Neural progenitor cell (in vitro differentiated cells): ENCODE measurements at regions not wholly inside any gene's neighbourhood (a gene's known extent, or its start where the extent isn't known, plus 50 kb on each side); places are given as distances from the start of the nearest gene placed in this dataset.
"Not testable (repeated sequence)": the region's sequence is repeated elsewhere in the genome, so short reads cannot be mapped to it uniquely, and the experiment has no call there.

Experiments used
- DNase-seq: peaks from one replicate; pipeline ENCODE4 v3.0.0-alpha.2; 2016; ENCODE audit warnings: low spot score
- H2AFZ ChIP-seq: fragments of 200-600 bp; sonication (generic); replicated peaks from 2 replicates; pipeline ENCODE4 v1.6.1; 2016; ENCODE audit warnings: antibody characterized with exemption
- H3F3A ChIP-seq: fragments of 200-600 bp; sonication (generic); 2 replicates; pipeline ENCODE4 v1.6.1; 2016; ENCODE audit warnings: antibody characterized with exemption, low read depth
- H3K27ac ChIP-seq: fragments of 200-600 bp; sonication (generic); 2 replicates; pipeline ENCODE4 v1.5.1; 2016; ENCODE audit warnings: mild to moderate bottlenecking
- H3K27me3 ChIP-seq: fragments of 200-600 bp; sonication (generic); 2 replicates; pipeline ENCODE4 v1.6.1; 2016; ENCODE audit warnings: mild to moderate bottlenecking, moderate library complexity
- H3K36me3 ChIP-seq: fragments of 200-600 bp; sonication (generic); 2 replicates; pipeline ENCODE4 v1.5.1; 2016
- H3K4me1 ChIP-seq: fragments of 200-600 bp; sonication (generic); 2 replicates; pipeline ENCODE4 v1.6.1; 2016; ENCODE audit warnings: mixed run types
- H3K4me2 ChIP-seq: fragments of 200-600 bp; sonication (generic); 2 replicates; pipeline ENCODE4 v1.6.1; 2016
- H3K4me3 ChIP-seq: fragments of 200-600 bp; sonication (generic); 2 replicates; pipeline ENCODE4 v1.5.1; 2016
- H3K79me2 ChIP-seq: fragments of 200-600 bp; sonication (generic); 2 replicates; pipeline ENCODE4 v1.6.1; 2016; ENCODE audit warnings: low read depth
- H3K9ac ChIP-seq: fragments of 200-600 bp; sonication (generic); 2 replicates; pipeline ENCODE4 v1.6.1; 2016
- H3K9me3 ChIP-seq: fragments of 200-600 bp; sonication (generic); 2 replicates; pipeline ENCODE4 v1.5.1; 2016; ENCODE audit warnings: low read depth
- H4K20me1 ChIP-seq: fragments of 200-600 bp; sonication (generic); 2 replicates; pipeline ENCODE4 v1.6.1; 2016; ENCODE audit warnings: low read depth
- H3K27ac Mint-ChIP-seq: 3 replicates; pipeline ENCODE4 v1.8.0; 2021; ENCODE audit warnings: mixed read lengths
- H3K27me3 Mint-ChIP-seq: 2 replicates; pipeline ENCODE4 v1.8.0; 2022; ENCODE audit warnings: low read depth, mild to moderate bottlenecking, inconsistent platforms, moderate library complexity, mixed read lengths; ENCODE audit not compliant: insufficient read depth
- H3K36me3 Mint-ChIP-seq: 3 replicates; pipeline ENCODE4 v1.8.0; 2021; ENCODE audit warnings: mixed read lengths
- H3K4me1 Mint-ChIP-seq: 3 replicates; pipeline ENCODE4 v1.8.0; 2021; ENCODE audit warnings: mixed read lengths
- H3K4me3 Mint-ChIP-seq: 3 replicates; pipeline ENCODE4 v1.8.0; 2021; ENCODE audit warnings: mild to moderate bottlenecking, moderate library complexity, mixed read lengths
- H3K9me3 Mint-ChIP-seq: 3 replicates; pipeline ENCODE4 v1.8.0; 2020; ENCODE audit warnings: mixed read lengths
- CTCF ChIP-seq: fragments of 200-600 bp; sonication (generic); IDR thresholded peaks from 2 replicates; pipeline ENCODE4 v1.5.1; 2017; ENCODE audit warnings: antibody characterized with exemption, mild to moderate bottlenecking
- EZH2 ChIP-seq: fragments of 200-600 bp; sonication (generic); IDR thresholded peaks from 2 replicates; pipeline ENCODE4 v1.6.1; 2017; ENCODE audit warnings: antibody characterized with exemption, mild to moderate bottlenecking, moderate library complexity
- EZH2phosphoT487 ChIP-seq: fragments of 200-600 bp; sonication (generic); IDR thresholded peaks from 2 replicates; pipeline ENCODE4 v1.6.1; 2017; ENCODE audit warnings: antibody characterized with exemption

GRCh38 chr14:101257551-101257950 is 303.7 kb upstream of the DIO3 start:
- TF ChIP-seq EZH2 (no peak), CTCF (no peak), EZH2phosphoT487 (no peak)
- no peak for DNase-seq
- no peaks in the 10 kb centered on the region for H3K36me3 Mint-ChIP-seq
- no peaks in the 10 kb centered on the region for H3K4me1 ChIP-seq
- H3K36me3 ChIP-seq, result no peaks in the 10 kb centered on the region
- no peaks in the 10 kb centered on the region for H3K79me2 ChIP-seq
- H3K9me3 Mint-ChIP-seq, result peaks cover 2% of the 10 kb centered on the region
- no peak overlapping the region for H3K27ac Mint-ChIP-seq
- H3K4me1 Mint-ChIP-seq, result no peaks in the 10 kb centered on the region
- H3K27ac ChIP-seq, result no peak overlapping the region
- H3K9me3 ChIP-seq, result no peaks in the 10 kb centered on the region
- H2AFZ ChIP-seq, result no peak overlapping the region
- no peaks in the 10 kb centered on the region for H3K27me3 ChIP-seq
- H3K4me2 ChIP-seq, result no peak overlapping the region
- no peak overlapping the region for H3K4me3 ChIP-seq
- no peaks in the 10 kb centered on the region for H3F3A ChIP-seq
- H3K27me3 Mint-ChIP-seq, result peaks cover 4% of the 10 kb centered on the region
- no peak overlapping the region for H3K9ac ChIP-seq
- no peak overlapping the region for H3K4me3 Mint-ChIP-seq
- H4K20me1 ChIP-seq, result no peaks in the 10 kb centered on the region

GRCh38 chr14:101259748-101260147 is 301.5 kb upstream of the DIO3 start:
- H3K36me3 ChIP-seq, result no peaks in the 10 kb centered on the region
- TF ChIP-seq EZH2 (no peak), CTCF (no peak), EZH2phosphoT487 (no peak)
- Mint-ChIP-seq H3K4me1 (no peaks in the 10 kb centered on the region), H3K36me3 (no peaks in the 10 kb centered on the region), H3K27ac (no peak overlapping the region), H3K4me3 (no peak overlapping the region), H3K9me3 (peaks cover 7% of the 10 kb centered on the region), H3K27me3 (peaks cover 2% of the 10 kb centered on the region)
- H3K4me2 ChIP-seq, result no peak overlapping the region
- H3K4me3 ChIP-seq, result no peak overlapping the region
- no peaks in the 10 kb centered on the region for H3K27me3 ChIP-seq
- H3K4me1 ChIP-seq, result no peaks in the 10 kb centered on the region
- H3F3A ChIP-seq, result no peaks in the 10 kb centered on the region
- H4K20me1 ChIP-seq, result no peaks in the 10 kb centered on the region
- no peak for DNase-seq
- H2AFZ ChIP-seq, result no peak overlapping the region
- no peaks in the 10 kb centered on the region for H3K79me2 ChIP-seq
- no peaks in the 10 kb centered on the region for H3K9me3 ChIP-seq
- no peak overlapping the region for H3K9ac ChIP-seq
- H3K27ac ChIP-seq, result no peak overlapping the region

DNA sequence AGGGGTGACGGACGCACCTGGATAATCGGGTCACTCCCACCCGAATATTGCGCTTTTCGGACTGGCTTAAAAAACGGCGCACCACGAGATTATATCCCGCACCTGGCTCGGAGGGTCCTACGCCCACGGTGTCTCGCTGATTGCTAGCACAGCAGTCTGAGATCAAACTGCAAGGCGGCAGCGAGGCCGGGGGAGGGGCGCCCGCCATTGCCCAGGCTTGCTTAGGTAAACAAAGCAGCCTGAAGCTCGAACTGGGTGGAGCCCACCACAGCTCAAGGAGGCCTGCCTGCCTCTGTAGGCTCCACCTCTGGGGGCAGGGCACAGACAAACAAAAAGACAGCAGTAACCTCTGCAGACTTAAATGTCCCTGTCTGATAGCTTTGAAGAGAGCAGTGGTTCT is 294.9 kb upstream of the DIO3 start:
- not testable (repeated sequence) for H3K4me1 ChIP-seq, H3K9me3 ChIP-seq, H3K4me2 ChIP-seq, H3F3A ChIP-seq, H3K9ac ChIP-seq, H3K27ac Mint-ChIP-seq, H3K27me3 Mint-ChIP-seq, H3K36me3 Mint-ChIP-seq, DNase-seq, H3K4me1 Mint-ChIP-seq, H4K20me1 ChIP-seq, H3K4me3 ChIP-seq, H3K79me2 ChIP-seq, H3K36me3 ChIP-seq, H3K27me3 ChIP-seq, H3K4me3 Mint-ChIP-seq, H3K27ac ChIP-seq, H2AFZ ChIP-seq
- H3K9me3 Mint-ChIP-seq, result peaks cover 11% of the 10 kb centered on the region

DNA sequence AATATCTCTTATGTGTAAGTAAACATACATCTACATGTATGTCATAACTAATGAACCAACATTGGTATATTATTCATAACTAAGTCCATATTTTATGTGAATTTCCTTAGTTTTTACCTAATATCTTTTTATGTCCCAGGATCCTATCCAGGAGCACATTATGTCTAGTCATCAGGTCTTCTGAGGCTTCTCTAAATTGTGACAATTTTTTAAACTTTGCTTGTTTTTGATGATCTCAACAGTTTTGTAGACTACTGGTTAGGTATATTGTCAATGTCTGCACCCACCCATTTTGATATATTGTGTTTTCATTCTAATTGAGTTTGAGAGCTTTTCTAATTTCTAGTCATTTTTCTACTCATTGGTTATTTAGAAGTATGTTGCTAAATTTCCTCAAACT is 288.2 kb upstream of the DIO3 start:
- peaks cover 5% of the 10 kb centered on the region for H3K4me1 ChIP-seq
- H4K20me1 ChIP-seq, result no peaks in the 10 kb centered on the region
- H3K9me3 Mint-ChIP-seq, result peaks cover under 1% of the 10 kb centered on the region
- no peaks in the 10 kb centered on the region for H3K36me3 Mint-ChIP-seq
- no peak overlapping the region for H3K4me3 ChIP-seq
- H3K9me3 ChIP-seq, result no peaks in the 10 kb centered on the region
- no peak overlapping the region for H3K9ac ChIP-seq
- H3K27me3 Mint-ChIP-seq, result no peaks in the 10 kb centered on the region
- no peak overlapping the region for H3K27ac Mint-ChIP-seq
- no peak overlapping the region for H2AFZ ChIP-seq
- H3K79me2 ChIP-seq, result no peaks in the 10 kb centered on the region
- no peaks in the 10 kb centered on the region for H3K27me3 ChIP-seq
- DNase-seq, result no peak
- H3K4me2 ChIP-seq, result no peak overlapping the region
- no peak overlapping the region for H3K27ac ChIP-seq
- no peak overlapping the region for H3K4me3 Mint-ChIP-seq
- no peaks in the 10 kb centered on the region for H3K36me3 ChIP-seq
- TF ChIP-seq CTCF, result no peak
- no peak for TF ChIP-seq EZH2phosphoT487
- TF ChIP-seq EZH2, result no peak
- peaks cover 5% of the 10 kb centered on the region for H3K4me1 Mint-ChIP-seq
- H3F3A ChIP-seq, result no peaks in the 10 kb centered on the region
